Keratinocyte (primary cell): ENCODE measurements at regions not wholly inside any gene's neighbourhood (a gene's known extent, or its start where the extent isn't known, plus 50 kb on each side); places are given as distances from the start of the nearest gene placed in this dataset.

Source experiments
- EZH2 ChIP-seq: IDR thresholded peaks from one replicate; pipeline ENCODE4 v1.6.1; 2012; ENCODE audit warnings: inconsistent platforms, mild to moderate bottlenecking, low read length, moderate library complexity
- TF ChIP-seq, protein P1 (sequence below), 3 experiments: IDR thresholded peaks in 1 of 3; conservative IDR thresholded peaks in 1 of 3; optimal IDR thresholded peaks in 1 of 3; 2 replicates in 2 of 3; 3 replicates in 1 of 3; pipeline versions ENCODE3 to v1.5.1; 2011; ENCODE audit warnings: low read length in 3 of 3, mild to moderate bottlenecking in 3 of 3, moderate library complexity in 2 of 3, control low read depth in 1 of 3, inconsistent platforms in 1 of 3; ENCODE audit not compliant: insufficient read depth in 2 of 3; ENCODE audit errors: extremely low read depth in 1 of 3

DNA sequence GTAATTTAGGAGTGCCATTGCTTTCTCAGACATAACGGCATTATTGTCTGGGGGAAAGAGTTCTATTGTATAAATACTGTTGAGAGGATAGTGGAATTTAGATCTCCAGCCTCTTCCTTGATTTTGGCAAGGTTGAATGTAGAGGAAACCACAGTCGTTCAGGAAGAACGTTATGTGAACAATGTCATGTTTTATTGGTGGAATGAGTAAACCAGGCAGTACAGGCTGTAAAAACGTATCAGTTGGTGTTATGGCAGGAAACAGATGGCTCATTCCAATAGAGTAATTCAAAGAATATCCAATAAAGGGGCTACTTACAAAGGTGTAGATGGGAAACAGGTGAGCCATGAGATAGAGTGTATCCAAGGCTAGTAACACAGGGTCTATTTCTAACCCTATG lies 123.6 kb upstream of the SLC35B3 start:
- TF ChIP-seq, protein P1, sequence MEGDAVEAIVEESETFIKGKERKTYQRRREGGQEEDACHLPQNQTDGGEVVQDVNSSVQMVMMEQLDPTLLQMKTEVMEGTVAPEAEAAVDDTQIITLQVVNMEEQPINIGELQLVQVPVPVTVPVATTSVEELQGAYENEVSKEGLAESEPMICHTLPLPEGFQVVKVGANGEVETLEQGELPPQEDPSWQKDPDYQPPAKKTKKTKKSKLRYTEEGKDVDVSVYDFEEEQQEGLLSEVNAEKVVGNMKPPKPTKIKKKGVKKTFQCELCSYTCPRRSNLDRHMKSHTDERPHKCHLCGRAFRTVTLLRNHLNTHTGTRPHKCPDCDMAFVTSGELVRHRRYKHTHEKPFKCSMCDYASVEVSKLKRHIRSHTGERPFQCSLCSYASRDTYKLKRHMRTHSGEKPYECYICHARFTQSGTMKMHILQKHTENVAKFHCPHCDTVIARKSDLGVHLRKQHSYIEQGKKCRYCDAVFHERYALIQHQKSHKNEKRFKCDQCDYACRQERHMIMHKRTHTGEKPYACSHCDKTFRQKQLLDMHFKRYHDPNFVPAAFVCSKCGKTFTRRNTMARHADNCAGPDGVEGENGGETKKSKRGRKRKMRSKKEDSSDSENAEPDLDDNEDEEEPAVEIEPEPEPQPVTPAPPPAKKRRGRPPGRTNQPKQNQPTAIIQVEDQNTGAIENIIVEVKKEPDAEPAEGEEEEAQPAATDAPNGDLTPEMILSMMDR (optimal IDR thresholded peaks at IDR 0.05 in 1 of 3, IDR thresholded peaks at IDR 0.05 in 1 of 3, conservative IDR thresholded peaks at IDR 0.05 in 1 of 3; ENCODE audit: extremely low read depth in 1 of 3, insufficient read depth in 2 of 3, low read length in 3 of 3), result no peak
- no peak for TF ChIP-seq EZH2
